Right kidney (tissue), 1 donor: ENCODE measurements at regions not wholly inside any gene's neighbourhood (a gene's known extent, or its start where the extent isn't known, plus 50 kb on each side); places are given as distances from the start of the nearest gene placed in this dataset.

ENCODE experiments used
- DNase-seq: peaks from one replicate; pipeline ENCODE4 v3.0.0-alpha.2; 2016

DNA sequence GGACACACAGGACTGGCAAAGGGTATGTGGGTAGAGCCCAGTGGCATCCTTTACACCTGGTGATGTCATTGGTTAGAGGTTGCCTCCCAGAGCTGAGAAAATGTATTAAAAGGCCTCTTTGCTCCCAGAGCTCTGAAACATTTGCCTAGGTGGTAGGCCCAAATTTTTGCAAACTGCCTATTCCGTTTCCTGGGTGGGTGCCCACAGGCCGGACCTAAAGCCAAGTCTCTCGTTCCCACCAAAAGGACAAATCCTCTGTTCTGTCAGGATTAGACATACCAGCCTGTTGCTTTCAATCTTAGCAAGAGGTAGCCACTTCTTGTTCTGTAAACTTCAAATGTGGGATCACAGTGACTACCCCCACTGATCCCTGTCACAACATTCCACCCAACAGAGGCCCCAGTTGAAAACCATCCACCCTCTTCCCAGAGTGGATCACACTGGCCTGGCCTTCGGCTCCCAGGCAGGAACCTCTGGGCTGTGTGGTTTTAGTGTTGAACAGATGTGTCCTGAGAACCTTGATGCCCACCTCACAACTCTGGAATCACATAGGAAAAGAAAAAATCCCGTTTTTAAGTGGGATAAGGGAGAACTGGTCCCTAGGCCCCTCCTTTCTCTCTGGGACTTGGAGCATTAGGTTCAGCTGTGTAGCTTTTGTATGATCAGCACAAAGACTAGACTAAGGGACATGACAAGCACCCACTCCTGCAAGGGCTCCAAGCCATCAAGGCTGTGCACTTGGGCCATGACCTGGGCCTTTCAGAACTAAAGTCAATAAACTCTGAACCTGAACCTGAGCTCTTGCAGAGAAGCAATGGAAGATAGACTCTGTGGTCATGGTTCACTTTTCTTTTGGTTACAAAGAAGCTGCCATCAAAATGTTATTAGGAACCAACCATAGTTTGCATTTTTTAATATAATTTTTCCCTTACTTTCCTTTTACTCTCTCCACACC lies 211.3 kb downstream of the CYP26B1 start:
- no peak for DNase-seq

DNA sequence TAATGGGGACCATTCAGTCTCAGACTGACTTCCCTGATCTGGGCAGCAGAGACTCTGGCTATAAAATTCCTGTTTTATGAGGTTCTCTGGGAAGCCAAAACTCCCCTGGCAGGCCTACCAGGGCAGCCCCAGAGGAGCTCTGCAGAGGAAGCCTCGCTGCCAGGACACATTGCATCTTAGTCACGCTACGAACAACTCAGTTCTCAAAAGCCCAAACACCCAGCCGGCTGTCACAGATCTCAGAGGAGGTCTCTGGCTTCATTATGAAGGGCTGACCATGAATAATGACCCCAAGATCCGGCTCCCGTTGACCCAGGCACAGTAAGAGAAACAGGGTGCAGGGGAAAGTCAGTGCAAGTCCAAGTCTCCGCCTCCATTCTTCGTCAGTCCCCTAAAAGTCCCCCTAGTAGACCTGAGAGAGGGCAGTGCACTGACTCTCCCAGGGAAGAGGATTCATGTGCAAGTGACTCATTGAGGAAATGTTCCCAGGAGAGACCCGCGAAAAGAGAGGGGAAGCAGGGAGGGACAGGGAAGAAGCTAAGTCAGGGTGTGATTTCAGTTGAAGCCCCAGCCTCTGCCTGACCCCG lies 212.3 kb downstream of the CYP26B1 start:
- DNase-seq = no peak

DNA sequence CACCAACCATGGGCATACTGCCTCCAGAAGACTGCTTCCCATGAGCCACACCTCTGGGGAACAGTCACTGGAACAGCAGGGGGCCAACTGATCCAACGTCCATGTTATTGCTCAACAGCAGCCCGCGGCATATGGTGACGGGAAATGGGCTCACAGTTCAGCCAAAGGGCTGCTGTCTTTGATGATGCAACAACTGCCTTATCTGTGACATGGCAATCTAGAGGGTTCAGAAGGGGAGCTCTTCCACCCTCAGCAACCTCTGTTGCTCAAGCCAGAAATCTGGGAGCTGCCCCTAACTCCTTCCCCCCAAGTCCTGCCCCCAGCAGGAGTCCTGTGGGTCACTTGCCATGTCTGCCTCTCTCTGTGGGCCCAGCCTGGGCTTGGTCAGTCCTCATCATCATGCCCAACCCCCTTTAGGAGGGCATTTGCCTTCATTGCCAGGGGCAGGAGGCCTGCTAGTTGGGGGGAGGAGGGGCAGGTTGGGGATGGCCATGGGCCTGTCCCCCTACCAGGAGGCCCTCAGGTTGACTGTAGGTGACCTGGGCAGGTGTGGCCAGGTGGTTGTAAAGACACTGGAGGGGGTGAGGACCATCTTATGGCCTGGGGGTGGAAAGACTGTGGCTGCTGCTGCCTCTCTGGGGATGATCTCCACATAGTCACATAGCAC lies 212.9 kb downstream of the CYP26B1 start:
- no peak for DNase-seq

DNA sequence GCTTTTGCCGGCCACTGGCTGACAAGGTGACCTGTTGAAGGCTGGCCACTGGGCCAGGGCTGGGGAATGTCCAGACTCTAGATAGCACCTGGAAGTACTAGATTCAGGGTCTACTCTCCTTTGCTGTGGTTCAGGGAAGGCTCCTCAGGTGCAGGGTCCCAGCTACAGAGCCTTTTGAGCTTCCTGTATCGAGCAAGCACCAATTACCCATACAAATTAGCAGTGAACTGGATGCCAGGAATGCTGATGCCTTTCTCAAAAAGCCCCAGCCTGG lies 213.4 kb downstream of the CYP26B1 start:
- DNase-seq = no peak

DNA sequence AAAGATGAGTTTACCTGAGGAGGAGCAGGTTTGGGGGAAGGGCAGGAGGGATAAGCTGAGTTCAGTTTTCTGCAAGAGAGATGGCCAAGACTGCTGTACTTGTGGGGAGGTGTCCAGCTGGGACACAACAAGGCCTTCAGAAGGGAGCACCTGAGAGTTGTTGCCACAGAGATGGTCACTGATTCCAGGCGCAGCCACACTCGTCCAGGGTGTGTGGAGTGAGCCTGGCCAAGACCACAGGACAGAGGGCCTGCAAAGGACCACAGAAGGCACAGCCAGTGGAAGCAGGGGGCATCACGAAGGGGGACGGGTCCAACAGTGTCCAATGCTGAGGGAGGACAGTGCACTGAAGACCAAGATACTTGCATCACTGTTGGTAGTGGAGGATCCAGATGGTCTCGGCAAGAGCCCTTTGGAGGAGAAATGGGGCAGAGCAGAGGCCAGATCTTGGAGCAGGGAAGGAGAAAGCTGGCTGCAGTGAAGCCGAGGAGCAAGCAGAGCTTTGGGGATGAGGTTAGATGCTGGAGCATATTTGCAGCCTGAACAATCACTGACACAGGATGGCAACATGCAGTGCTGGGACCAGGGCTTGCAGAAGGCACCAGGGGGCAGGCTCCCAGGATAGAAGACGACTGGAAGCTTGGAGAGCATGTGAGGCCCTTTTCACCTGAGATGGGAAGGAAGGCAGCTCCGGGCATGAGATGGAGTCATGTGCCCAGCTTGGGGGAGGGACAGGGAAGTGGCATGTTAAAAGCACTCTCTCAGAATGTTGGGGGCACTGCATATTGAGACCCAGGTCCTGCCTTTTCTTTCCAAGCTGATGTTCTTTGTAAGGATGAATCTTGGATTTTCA lies 214.0 kb downstream of the CYP26B1 start:
- no peak for DNase-seq

DNA sequence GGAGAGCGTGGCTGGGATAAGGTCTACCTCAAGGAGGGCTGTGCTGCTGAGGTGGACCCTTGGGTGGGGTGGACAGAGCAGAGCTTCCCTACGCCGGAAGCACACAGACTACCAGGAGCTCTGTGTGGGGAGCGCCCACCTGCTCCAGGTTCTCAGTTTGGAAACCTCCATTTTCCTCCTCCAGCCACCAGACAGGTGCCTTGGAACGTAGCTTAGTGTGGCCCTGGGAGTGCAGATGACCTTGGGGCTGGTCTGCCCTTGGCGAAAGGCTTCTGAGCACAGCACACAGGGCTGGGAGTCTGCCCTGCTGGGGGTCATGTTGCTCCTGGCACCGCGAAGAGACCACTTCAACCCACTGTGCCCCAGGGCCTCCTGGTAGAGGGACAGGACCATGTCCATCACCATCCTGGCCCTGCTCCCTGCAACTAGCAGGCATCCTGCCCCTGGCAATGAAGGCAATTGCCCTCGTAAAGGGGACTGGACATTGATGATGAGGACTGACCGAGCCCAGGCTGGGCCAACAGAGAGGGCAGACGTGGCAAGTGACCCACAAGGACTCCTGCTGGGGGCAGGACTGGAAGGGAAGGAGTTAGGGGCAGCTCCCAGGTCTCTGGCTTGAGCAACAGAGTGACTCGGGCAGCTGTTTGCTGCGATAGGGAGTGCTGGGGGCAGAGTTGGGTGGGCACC lies 214.7 kb downstream of the CYP26B1 start:
- no peak for DNase-seq

DNA sequence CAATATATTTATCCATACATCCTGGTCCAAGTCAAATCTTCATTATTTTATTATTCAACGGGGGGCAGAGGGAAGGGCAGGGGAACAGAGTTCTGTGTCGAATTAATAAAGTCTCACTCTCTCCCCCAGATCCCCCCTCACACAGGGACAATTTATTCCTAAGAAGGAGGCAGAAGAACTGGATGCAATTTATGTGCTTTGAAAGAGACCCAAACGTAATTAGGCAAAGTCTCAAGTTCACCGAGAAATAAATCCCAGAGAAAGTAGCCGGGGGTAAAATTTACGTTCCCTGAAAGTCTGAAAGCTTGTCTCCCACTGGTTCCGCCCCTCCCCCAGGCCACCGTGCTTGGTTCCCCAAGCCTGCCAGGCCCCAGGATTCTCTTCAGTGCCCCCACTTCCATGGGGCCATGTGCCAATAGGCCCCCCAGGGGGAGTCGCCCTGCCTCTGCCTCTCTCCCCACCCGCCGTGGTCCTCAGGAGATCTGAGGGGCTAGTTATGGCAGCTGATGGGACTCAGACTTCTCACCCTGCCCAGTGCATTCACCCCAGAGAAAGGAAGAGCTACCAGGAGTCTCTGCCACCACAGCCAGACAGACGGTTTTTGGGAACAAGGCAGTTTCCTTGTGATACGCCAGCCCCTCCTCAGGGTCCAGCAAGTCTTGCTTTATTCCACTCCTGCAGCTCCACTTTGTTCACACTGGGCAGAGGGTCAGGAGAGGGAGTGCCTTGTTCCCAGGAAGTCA lies 215.5 kb downstream of the CYP26B1 start:
- peak; percentile 37 for DNase-seq

DNA sequence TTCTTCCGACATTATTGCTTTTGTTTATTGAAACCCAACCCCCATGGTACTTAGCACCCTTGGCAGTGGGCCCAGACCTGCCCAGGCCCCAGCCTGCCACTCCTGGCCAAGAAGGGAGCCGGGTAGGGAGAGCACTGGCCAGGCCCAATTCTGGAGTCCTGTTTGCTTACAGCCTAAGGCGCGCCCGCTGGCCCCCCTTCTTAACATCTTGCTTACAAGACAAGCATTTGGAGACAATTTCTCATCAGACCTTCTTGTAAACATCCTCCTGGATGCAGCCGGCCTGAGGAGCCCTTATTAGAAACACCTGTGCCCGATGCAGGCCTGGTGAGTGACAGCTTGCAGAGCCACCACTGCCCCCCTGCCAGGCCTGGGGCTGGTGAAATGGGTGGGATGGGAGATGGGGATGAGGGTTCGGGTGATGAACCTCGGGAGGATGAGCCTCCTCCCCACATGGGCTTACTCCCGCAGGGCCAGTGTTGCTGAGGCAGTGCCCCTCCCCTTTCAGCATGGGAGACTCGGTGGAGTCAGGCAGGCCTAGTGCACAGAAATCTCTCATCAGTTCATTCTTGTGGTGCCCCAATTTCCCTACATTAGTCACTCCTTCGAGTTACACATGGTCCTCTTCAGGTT lies 217.5 kb downstream of the CYP26B1 start:
- DNase-seq = no peak

DNA sequence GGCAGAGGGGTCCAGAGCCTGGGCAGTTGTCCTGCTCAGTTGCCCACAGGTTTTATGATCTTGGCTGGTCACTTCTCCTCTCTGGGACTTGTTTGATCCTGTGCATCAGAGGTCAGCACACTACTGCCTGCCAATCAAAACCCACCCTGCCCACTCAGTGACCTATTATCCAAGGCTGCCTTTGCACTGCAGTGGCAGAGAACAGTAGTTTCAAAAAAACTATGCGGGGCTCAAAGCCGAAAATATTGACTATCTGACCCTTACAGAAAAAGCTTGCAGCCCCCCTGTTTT lies 218.2 kb downstream of the CYP26B1 start:
- no peak for DNase-seq

DNA sequence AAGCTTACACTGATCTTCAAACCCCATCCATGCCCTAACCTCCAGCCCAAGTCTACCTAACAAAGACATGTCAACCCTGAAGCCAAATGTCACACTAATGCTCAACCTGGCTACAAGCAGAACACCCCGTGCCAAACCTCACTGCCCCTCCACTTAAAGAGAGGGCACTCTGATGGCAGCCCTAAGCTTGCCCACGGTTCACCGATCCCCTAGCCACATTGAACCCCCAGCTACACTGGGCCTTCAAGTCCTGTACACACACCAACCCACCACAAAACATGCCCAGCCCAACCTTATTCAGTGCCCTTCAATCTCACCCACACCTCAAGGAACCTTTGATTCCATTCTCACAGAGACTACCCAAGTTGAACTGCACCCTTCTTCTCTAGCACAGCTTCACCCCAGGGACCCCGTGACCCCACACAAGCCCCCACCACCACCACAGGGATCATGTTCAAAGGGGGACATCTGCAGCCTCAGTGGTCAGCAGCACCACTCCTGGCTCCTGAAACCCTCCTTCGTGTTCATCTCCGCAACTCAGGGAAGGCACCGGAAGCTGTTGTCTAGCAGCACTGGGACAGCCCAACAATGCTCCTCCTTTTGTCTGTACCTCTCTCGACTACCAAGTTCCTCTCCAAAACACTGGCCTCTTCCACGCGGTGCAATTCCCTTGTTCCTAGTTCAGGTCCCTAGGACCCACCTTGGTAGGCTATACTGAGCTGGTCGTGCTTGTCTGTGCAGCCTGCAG lies 218.8 kb downstream of the CYP26B1 start:
- no peak for DNase-seq

DNA sequence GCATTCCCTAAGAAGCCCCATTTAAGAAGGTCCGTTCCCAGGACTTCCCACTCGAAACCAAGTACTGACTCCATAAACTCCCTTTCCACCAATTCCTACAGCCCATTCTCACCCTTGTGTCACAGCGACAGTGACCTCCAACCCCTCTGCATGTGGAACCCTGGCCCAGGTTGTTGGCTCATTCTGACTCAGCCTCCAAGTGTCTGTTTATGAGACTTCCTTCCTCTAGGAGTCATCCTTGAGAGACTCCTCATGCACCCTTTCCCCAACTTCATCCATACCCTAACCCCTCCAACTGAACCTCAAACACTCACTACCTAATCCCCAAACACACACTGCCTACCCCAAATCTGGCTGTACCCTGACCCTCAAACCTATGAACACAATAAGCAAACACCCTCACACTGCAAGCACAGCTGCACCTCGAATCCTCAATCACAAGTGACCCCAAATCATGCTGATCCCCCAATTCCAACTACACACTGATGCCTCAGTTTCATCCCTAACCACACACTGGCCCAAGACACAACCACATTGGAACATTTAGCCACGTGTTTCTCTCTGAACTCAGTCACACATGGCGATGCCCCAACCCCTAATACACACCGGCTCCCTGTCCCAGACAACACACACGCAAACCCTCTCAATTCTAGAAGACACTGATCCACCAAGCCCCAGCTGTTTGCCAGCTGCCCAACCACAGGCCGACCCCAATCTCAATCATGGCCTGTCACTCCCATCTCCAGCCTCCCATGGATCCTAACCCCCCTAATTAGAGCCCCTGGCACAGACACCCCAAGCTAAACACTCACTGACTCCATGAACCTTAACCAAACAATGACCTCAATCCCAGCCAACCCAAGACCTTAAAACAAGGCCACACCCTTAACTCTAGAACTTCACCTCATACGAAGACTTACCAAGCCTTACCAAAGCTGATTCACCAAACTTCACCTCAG lies 219.6 kb downstream of the CYP26B1 start:
- DNase-seq = no peak

DNA sequence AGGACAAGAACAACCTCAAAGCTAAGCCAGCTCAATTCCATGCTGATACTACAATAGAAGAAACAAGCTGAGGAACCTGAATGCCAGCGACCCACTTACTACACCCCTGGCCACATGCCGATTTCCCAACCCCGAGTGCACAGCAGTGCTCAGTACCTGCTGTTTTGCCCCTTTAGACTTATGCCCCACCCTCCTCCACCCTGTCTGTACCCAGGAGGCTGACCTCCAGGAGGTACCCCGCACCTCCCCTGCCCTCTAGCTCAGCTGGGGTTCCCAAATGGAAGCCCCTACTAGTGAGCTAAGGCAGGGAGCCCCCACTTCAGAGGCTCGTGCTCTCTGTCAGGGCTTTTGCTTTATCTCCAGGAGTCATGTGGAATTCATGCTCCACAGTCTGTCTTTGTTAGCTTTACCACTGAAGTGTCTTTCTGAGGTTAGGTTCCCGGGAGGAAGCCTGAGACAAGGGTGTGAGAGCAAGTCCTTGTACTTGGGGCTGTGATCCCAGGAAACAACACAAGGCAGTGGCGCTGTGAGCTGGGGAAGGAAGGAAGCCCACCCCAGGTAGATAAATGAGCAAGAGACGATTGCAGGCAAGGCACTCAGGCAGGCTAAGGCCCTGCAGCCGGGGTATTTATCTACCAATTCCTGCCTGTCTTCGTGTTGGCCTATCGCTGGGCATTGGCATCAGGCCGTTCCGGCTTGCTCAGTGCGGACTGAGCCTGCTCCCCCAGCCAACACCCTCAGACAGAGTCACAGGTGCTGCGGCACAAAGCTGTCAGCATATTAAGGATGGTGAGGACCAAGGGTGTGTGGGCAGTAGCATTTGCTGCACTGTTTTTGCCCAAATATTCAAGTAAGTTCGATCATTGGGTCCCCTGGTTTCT lies 220.5 kb downstream of the CYP26B1 start:
- DNase-seq = no peak

DNA sequence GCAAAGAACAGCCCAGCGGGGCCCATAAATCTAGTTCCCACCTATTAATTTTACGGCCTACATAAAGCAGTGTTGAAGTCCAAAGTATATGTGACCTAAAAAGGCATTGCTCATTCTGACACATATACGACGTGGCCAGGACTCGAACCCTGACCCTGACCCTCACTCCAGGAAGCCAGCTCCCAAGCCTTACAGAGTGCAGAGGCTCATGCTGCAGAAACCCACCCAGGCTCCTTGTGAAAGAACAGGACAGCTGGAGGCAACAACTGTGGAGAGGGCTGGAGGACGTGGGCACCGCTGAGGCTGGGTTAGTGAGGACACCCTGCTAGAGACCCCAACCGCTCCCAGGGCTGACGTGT lies 221.6 kb downstream of the CYP26B1 start:
- no peak for DNase-seq

DNA sequence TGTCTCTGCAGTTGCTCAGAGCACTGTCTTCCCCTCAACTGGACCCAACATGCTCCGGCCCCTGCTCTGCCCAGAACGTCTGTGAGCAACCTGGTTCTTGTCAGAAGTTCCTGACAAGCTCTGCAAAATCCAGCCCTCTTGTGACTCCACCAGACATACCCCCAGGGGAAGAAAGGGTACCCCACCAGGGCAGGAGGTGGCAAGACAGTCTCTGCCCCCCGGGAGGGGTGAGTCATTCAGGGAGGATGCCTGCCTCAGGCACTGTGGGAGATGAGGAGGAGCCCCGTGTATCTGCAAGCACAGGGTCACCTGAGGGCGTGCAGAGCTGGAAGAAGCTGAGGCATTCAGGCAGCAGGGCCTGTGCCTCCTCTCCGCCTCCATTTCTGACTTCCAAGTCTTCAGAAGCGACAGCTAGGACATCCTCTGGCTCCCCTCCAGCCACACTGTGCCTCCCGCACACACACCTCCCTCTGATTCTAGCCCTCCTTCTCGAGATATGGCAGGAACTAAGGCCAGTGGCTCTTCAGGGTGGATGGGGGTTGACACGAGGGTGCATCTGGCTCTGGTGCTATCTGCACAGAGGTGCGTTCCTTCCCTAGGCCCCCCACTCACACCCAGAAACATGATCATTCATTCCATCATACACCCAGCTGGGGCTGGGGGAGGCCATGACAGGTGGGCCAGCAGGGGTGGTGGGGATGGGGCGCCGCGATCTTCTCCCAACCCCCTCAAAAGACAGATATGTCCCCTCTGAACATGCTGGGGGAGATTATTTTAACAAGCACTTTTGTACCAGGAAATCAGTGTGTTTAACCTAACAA lies 222.2 kb downstream of the CYP26B1 start:
- DNase-seq = no peak

DNA sequence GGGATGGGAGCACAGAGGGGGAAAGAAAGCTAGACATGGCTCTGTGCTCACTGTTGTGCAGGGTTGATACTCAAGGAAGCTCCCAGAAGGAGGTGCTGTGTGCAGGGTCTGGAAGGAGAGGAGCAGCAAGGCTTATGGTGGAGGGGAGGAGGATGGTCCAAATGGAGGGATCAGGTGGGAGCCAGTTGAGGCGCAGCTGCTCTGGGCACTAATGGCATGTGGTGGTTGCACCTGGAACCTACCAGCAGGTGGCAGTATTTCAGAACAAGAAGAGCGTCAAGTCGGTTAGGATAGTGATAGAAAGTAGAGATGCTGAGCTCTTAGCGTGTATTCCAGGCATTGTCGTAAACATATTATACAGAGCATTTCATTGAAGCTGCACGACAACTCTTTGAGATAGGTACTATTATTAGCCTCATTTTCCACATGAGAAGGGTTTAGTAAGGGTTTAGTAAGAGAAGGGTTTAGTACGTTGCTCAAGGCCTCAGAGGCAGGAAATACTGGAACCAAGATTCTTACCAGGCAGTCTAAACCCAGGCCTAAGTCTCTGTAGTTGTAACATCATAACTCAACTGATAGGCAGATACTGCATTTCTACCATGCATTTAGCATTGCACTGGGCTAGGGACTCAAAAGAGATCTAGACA lies 223.7 kb downstream of the CYP26B1 start:
- DNase-seq = no peak

DNA sequence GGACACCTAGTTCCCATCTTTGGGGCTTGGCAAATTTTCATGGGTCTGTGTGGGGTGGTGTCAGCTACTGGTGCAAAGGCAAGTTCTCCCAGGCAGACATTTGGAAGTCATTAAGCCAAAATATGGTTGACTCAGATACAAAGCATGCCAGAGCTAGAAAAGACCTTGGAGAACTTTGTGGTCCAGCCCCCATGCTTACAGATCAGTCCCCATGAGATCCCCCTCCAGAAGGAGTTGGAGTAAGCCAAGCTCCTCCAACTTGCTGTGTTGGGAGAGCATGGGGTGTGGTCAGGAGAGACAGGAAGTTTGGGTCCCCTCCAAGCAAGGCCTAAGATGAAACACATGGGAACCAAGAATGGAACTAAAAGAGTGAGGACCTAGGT lies 224.5 kb downstream of the CYP26B1 start:
- no peak for DNase-seq
